ENCODE measurements at regions not wholly inside any gene's neighbourhood (a gene's known extent, or its start where the extent isn't known, plus 50 kb on each side); places are given as distances from the start of the nearest gene placed in this dataset.

GRCh38 chr10:55881588-55881987 is 479.5 kb downstream of the ZWINT start:
- no peaks in the 10 kb centered on the region for H3K36me3 ChIP-seq (ENCODE audit: insufficient read depth, low read length)
- no peaks in the 10 kb centered on the region for H3K9me3 ChIP-seq (ENCODE audit: insufficient read depth, low read length, severe bottlenecking)
- H3K4me1 ChIP-seq (ENCODE audit: insufficient read depth, low read length): no peaks in the 10 kb centered on the region
- no peak for ATAC-seq (ENCODE audit: insufficient read depth, low read depth)
- no peaks in the 10 kb centered on the region for H3K79me2 ChIP-seq (ENCODE audit: insufficient read depth, low read length)
- H3K4me2 ChIP-seq (ENCODE audit: insufficient read depth, low read length): no peak overlapping the region
- no peak for DNase-seq
- H3K27me3 ChIP-seq (ENCODE audit: insufficient read depth, low read length, poor library complexity): no peaks in the 10 kb centered on the region
- H3K27ac ChIP-seq (ENCODE audit: low read length): no peak overlapping the region
- no peak overlapping the region for H3K9ac ChIP-seq (ENCODE audit: low read depth, low read length)
- no peak overlapping the region for H2AFZ ChIP-seq (ENCODE audit: low read depth, low read length)
- no peak overlapping the region for H3K4me3 ChIP-seq (ENCODE audit: low read depth in 1 of 2, low read length in 2 of 2)
- no peak for TF ChIP-seq EZH2 (IDR thresholded peaks at IDR 0.05; ENCODE audit: borderline replicate concordance, low read depth, low read length, severe bottlenecking)
- TF ChIP-seq, protein P1, sequence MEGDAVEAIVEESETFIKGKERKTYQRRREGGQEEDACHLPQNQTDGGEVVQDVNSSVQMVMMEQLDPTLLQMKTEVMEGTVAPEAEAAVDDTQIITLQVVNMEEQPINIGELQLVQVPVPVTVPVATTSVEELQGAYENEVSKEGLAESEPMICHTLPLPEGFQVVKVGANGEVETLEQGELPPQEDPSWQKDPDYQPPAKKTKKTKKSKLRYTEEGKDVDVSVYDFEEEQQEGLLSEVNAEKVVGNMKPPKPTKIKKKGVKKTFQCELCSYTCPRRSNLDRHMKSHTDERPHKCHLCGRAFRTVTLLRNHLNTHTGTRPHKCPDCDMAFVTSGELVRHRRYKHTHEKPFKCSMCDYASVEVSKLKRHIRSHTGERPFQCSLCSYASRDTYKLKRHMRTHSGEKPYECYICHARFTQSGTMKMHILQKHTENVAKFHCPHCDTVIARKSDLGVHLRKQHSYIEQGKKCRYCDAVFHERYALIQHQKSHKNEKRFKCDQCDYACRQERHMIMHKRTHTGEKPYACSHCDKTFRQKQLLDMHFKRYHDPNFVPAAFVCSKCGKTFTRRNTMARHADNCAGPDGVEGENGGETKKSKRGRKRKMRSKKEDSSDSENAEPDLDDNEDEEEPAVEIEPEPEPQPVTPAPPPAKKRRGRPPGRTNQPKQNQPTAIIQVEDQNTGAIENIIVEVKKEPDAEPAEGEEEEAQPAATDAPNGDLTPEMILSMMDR (IDR thresholded peaks at IDR 0.05; ENCODE audit: borderline replicate concordance, extremely low read depth, low read length, poor library complexity, severe bottlenecking): no peak
- no peaks in the 10 kb centered on the region for H4K20me1 ChIP-seq (ENCODE audit: insufficient read depth, low read length)

DNA sequence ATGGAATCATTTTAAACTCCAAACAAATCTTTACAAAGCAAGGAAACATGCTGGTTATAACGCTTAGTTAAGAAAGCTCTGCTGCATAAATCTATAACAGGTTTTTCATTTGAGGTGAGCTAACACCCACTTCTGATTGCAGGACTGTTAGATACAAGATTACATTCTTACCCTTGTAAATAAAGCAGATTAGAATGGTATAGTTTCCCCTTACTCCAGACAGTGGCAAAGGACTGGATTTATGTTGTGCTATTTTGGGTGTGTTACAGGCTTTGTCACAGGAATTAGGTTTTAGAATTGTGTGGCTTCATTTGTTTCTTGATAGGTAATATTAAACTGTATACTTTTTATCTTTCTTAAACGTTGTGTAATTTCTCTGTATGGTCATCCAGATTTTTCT is 487.6 kb downstream of the ZWINT start:
- Histone ChIP-seq H3K9me3 (ENCODE audit: insufficient read depth, low read length, severe bottlenecking) (no peaks in the 10 kb centered on the region), H3K4me3 (ENCODE audit: low read depth in 1 of 2, low read length in 2 of 2) (no peak overlapping the region), H3K27me3 (ENCODE audit: insufficient read depth, low read length, poor library complexity) (no peaks in the 10 kb centered on the region), H2AFZ (ENCODE audit: low read depth, low read length) (no peak overlapping the region), H3K4me1 (ENCODE audit: insufficient read depth, low read length) (no peaks in the 10 kb centered on the region), H3K27ac (ENCODE audit: low read length) (no peak overlapping the region), H3K4me2 (ENCODE audit: insufficient read depth, low read length) (no peak overlapping the region), H3K36me3 (ENCODE audit: insufficient read depth, low read length) (no peaks in the 10 kb centered on the region), H3K79me2 (ENCODE audit: insufficient read depth, low read length) (no peaks in the 10 kb centered on the region), H4K20me1 (ENCODE audit: insufficient read depth, low read length) (no peaks in the 10 kb centered on the region), H3K9ac (ENCODE audit: low read depth, low read length) (no peak overlapping the region)
- no peak for DNase-seq
- TF ChIP-seq, protein P1 (IDR thresholded peaks at IDR 0.05; ENCODE audit: borderline replicate concordance, extremely low read depth, low read length, poor library complexity, severe bottlenecking): no peak
- no peak for TF ChIP-seq EZH2 (IDR thresholded peaks at IDR 0.05; ENCODE audit: borderline replicate concordance, low read depth, low read length, severe bottlenecking)
- no peak for ATAC-seq (ENCODE audit: insufficient read depth, low read depth)

GRCh38 chr10:55870186-55870585 is 490.9 kb downstream of the ZWINT start:
- Histone ChIP-seq H3K27ac (ENCODE audit: low read length) (no peak overlapping the region), H2AFZ (ENCODE audit: low read depth, low read length) (no peak overlapping the region), H3K27me3 (ENCODE audit: insufficient read depth, low read length, poor library complexity) (no peaks in the 10 kb centered on the region), H3K4me2 (ENCODE audit: insufficient read depth, low read length) (no peak overlapping the region), H4K20me1 (ENCODE audit: insufficient read depth, low read length) (no peaks in the 10 kb centered on the region), H3K36me3 (ENCODE audit: insufficient read depth, low read length) (no peaks in the 10 kb centered on the region), H3K9ac (ENCODE audit: low read depth, low read length) (no peak overlapping the region), H3K4me1 (ENCODE audit: insufficient read depth, low read length) (no peaks in the 10 kb centered on the region), H3K9me3 (ENCODE audit: insufficient read depth, low read length, severe bottlenecking) (no peaks in the 10 kb centered on the region), H3K79me2 (ENCODE audit: insufficient read depth, low read length) (no peaks in the 10 kb centered on the region), H3K4me3 (ENCODE audit: low read depth in 1 of 2, low read length in 2 of 2) (no peak overlapping the region)
- ATAC-seq (ENCODE audit: insufficient read depth, low read depth) (no peak), DNase-seq (no peak)
- TF ChIP-seq EZH2 (IDR thresholded peaks at IDR 0.05; ENCODE audit: borderline replicate concordance, low read depth, low read length, severe bottlenecking): no peak
- TF ChIP-seq, protein P1 (IDR thresholded peaks at IDR 0.05; ENCODE audit: borderline replicate concordance, extremely low read depth, low read length, poor library complexity, severe bottlenecking): no peak

- Histone ChIP-seq H2AFZ (ENCODE audit: low read depth, low read length) (no peak overlapping the region), H3K9me3 (ENCODE audit: insufficient read depth, low read length, severe bottlenecking) (no peaks in the 10 kb centered on the region), H3K4me3 (ENCODE audit: low read depth in 1 of 2, low read length in 2 of 2) (no peak overlapping the region), H3K4me1 (ENCODE audit: insufficient read depth, low read length) (no peaks in the 10 kb centered on the region), H4K20me1 (ENCODE audit: insufficient read depth, low read length) (no peaks in the 10 kb centered on the region), H3K27me3 (ENCODE audit: insufficient read depth, low read length, poor library complexity) (no peaks in the 10 kb centered on the region), H3K79me2 (ENCODE audit: insufficient read depth, low read length) (no peaks in the 10 kb centered on the region), H3K4me2 (ENCODE audit: insufficient read depth, low read length) (no peak overlapping the region), H3K27ac (ENCODE audit: low read length) (no peak overlapping the region), H3K36me3 (ENCODE audit: insufficient read depth, low read length) (no peaks in the 10 kb centered on the region), H3K9ac (ENCODE audit: low read depth, low read length) (no peak overlapping the region)
- TF ChIP-seq, protein P1 (IDR thresholded peaks at IDR 0.05; ENCODE audit: borderline replicate concordance, extremely low read depth, low read length, poor library complexity, severe bottlenecking): no peak
- TF ChIP-seq EZH2 (IDR thresholded peaks at IDR 0.05; ENCODE audit: borderline replicate concordance, low read depth, low read length, severe bottlenecking): no peak
- ATAC-seq (ENCODE audit: insufficient read depth, low read depth) (no peak), DNase-seq (no peak)
These were observed 493.2 kb downstream of the ZWINT start for GRCh38 chr10:55867848-55868247.

All from DND-41 (cell line).